ENCODE measurements at regions not wholly inside any gene's neighbourhood (a gene's known extent, or its start where the extent isn't known, plus 50 kb on each side); places are given as distances from the start of the nearest gene placed in this dataset.

- no TSS peak for BruUV-seq (replicated peaks)
- intact Hi-C loops (cut with micrococcal nuclease; ENCODE audit: unreplicated experiment) (no loop called here), in situ Hi-C loops (cut with HindIII; ENCODE audit: extremely low pct_ligation_motif_present, low pct_unique_long_range_greater_than_20kb) (no loop called here)
- no peak for TF ChIP-seq HNF1A (IDR thresholded peaks at IDR 0.05; ENCODE audit: low read depth)
- TF ChIP-seq HNF1A (CRISPR knock-in tag; IDR thresholded peaks at IDR 0.05; ENCODE audit: borderline replicate concordance) = no peak
- no peak for TF ChIP-seq GABPA (IDR thresholded peaks at IDR 0.05; ENCODE audit: low read depth, low read length)
- TF ChIP-seq GABPA (CRISPR knock-in tag; IDR thresholded peaks at IDR 0.05; ENCODE audit: low read depth) = no peak
- TF ChIP-seq MIER3 (CRISPR knock-in tag; IDR thresholded peaks at IDR 0.05; ENCODE audit: borderline replicate concordance) = no peak
- no peak for TF ChIP-seq MEIS1 (CRISPR knock-in tag; IDR thresholded peaks at IDR 0.05; ENCODE audit: borderline replicate concordance)
- TF ChIP-seq SUZ12 (IDR thresholded peaks at IDR 0.05; ENCODE audit: low read depth, low read length) = no peak
- no peak for TF ChIP-seq HIVEP1 (CRISPR knock-in tag; IDR thresholded peaks at IDR 0.05)
- TF ChIP-seq PCBP1 (IDR thresholded peaks at IDR 0.05; ENCODE audit: borderline replicate concordance, low read depth, low read length) = no peak
- no peak for TF ChIP-seq HMG20A (CRISPR knock-in tag; IDR thresholded peaks at IDR 0.05; ENCODE audit: borderline replicate concordance)
- TF ChIP-seq E2F1 (CRISPR knock-in tag; IDR thresholded peaks at IDR 0.05) = no peak
- TF ChIP-seq BRF2 (CRISPR knock-in tag; IDR thresholded peaks at IDR 0.05) = no peak
- no peak for TF ChIP-seq SOX5 (CRISPR knock-in tag; IDR thresholded peaks at IDR 0.05; ENCODE audit: borderline replicate concordance)
- TF ChIP-seq TFE3 (CRISPR knock-in tag; IDR thresholded peaks at IDR 0.05) = no peak
- TF ChIP-seq PHB2 (IDR thresholded peaks at IDR 0.05; ENCODE audit: partially characterized antibody) = no peak
- TF ChIP-seq ZSCAN31 (CRISPR knock-in tag; IDR thresholded peaks at IDR 0.05; ENCODE audit: low read depth) = no peak
Observed at GRCh38 chr14:105605464-105606304, 79.3 kb downstream of the TMEM121 start.

More at GRCh38 chr14:105605464-105606304, 79.3 kb downstream of the TMEM121 start:
- Histone ChIP-seq H4K20me1 (ENCODE audit: insufficient read depth, low read length) (0 out of 2 replicates have a peak, but pooled peaks cover 3% of the 10 kb centered on the region), H3K4me3 (replicated peaks in 1 of 3; ENCODE audit: insufficient read depth in 1 of 3, low read depth in 2 of 3, low read length in 3 of 3) (no peak overlapping the region), H3K27me3 (ENCODE audit: control insufficient read depth in 1 of 2, insufficient read depth in 2 of 2, low read length in 2 of 2) (peaks cover 2 to 26% of the 10 kb centered on the region in 2 experiments; a peak in 4 of 5 replicates), H3K27ac (ENCODE audit: extremely low read length, insufficient read depth, low read length) (no peak overlapping the region), H3K79me2 (ENCODE audit: insufficient read depth, low read length) (no peaks in the 10 kb centered on the region), H3K4me2 (ENCODE audit: low read depth, low read length) (no peak overlapping the region), H2AFZ (ENCODE audit: low read length) (no peak overlapping the region), H3K36me3 (replicated peaks in 1 of 2; ENCODE audit: control insufficient read depth in 1 of 2, insufficient read depth in 2 of 2, low read length in 2 of 2) (no peaks in the 10 kb centered on the region), H3K9me3 (ENCODE audit: low read length) (no peaks in the 10 kb centered on the region), H3K4me1 (ENCODE audit: insufficient read depth, low read length) (no peaks in the 10 kb centered on the region), H3K9ac (ENCODE audit: insufficient read depth, low read depth, low read length) (no peak overlapping the region)
- POLR2A ChIA-PET = no interaction called here
- CTCF ChIA-PET (ENCODE audit: low intra/inter-chr PET ratio, low total read pairs) = no interaction called here
- ATAC-seq = no peak
- DNase-seq (ENCODE audit: low spot score) = no peak
- no peak for FAIRE-seq
- 22% methylated on average over 5 of the region's 24 CpGs for WGBS (ENCODE audit: low lambda C conversion rate)

Measured in HepG2 (cell line).